ENCODE measurements at regions not wholly inside any gene's neighbourhood (a gene's known extent, or its start where the extent isn't known, plus 50 kb on each side); places are given as distances from the start of the nearest gene placed in this dataset.

- no peak for TF ChIP-seq CTCF (IDR thresholded peaks at IDR 0.05; ENCODE audit: low read depth, low read length, missing control alignments)
- in situ Hi-C loops (cut with HindIII; ENCODE audit: low sequenced_read_pairs), result loop anchor here (25.0 kb wide), 1 partner anchor 242 kb away; no protein-coding TSS in a partner anchor
- no peak overlapping the region for H3K4me3 ChIP-seq (ENCODE audit: low read depth, low read length)
- no peak for DNase-seq (ENCODE audit: low read depth)
Observed at GRCh38 chr21:17903929-17904639, 84.9 kb upstream of the C21orf91 start.

GRCh38 chr21:17903029-17903806, 84.1 kb upstream of the C21orf91 start:
- no peak for TF ChIP-seq CTCF (IDR thresholded peaks at IDR 0.05; ENCODE audit: low read depth, low read length, missing control alignments)
- H3K4me3 ChIP-seq (ENCODE audit: low read depth, low read length), result no peak overlapping the region
- DNase-seq (ENCODE audit: low read depth), result no peak
- in situ Hi-C loops (cut with HindIII; ENCODE audit: low sequenced_read_pairs), result loop anchor here (25.0 kb wide), 1 partner anchor 241 kb away; no protein-coding TSS in a partner anchor

- TF ChIP-seq CTCF (IDR thresholded peaks at IDR 0.05; ENCODE audit: low read depth, low read length, missing control alignments), result no peak
- no peak overlapping the region for H3K4me3 ChIP-seq (ENCODE audit: low read depth, low read length)
- no peak for DNase-seq (ENCODE audit: low read depth)
- in situ Hi-C loops (cut with HindIII; ENCODE audit: low sequenced_read_pairs), result loop anchor here (25.0 kb wide), 1 partner anchor 239 kb away; no protein-coding TSS in a partner anchor
Observed at GRCh38 chr21:17901458-17902079, 82.4 kb upstream of the C21orf91 start.

GRCh38 chr21:17900990-17901385, 81.8 kb upstream of the C21orf91 start:
- TF ChIP-seq CTCF (IDR thresholded peaks at IDR 0.05; ENCODE audit: low read depth, low read length, missing control alignments), result no peak
- H3K4me3 ChIP-seq (ENCODE audit: low read depth, low read length), result no peak overlapping the region
- DNase-seq (ENCODE audit: low read depth), result no peak
- in situ Hi-C loops (cut with HindIII; ENCODE audit: low sequenced_read_pairs), result loop anchor here (25.0 kb wide), 1 partner anchor 239 kb away; no protein-coding TSS in a partner anchor

- no peak for DNase-seq (ENCODE audit: low read depth)
- no peak for TF ChIP-seq CTCF (IDR thresholded peaks at IDR 0.05; ENCODE audit: low read depth, low read length, missing control alignments)
- no peak overlapping the region for H3K4me3 ChIP-seq (ENCODE audit: low read depth, low read length)
- in situ Hi-C loops (cut with HindIII; ENCODE audit: low sequenced_read_pairs), result loop anchor here (25.0 kb wide), 1 partner anchor 238 kb away; no protein-coding TSS in a partner anchor
Observed at GRCh38 chr21:17900281-17900989, 81.3 kb upstream of the C21orf91 start.

GRCh38 chr21:17889171-17889570, 70.0 kb upstream of the C21orf91 start:
- H3K4me3 ChIP-seq (ENCODE audit: low read depth, low read length), result no peak overlapping the region
- no peak for DNase-seq (ENCODE audit: low read depth)
- in situ Hi-C loops (cut with HindIII; ENCODE audit: low sequenced_read_pairs), result no loop called here
- no peak for TF ChIP-seq CTCF (IDR thresholded peaks at IDR 0.05; ENCODE audit: low read depth, low read length, missing control alignments)

Data from astrocyte of the cerebellum (primary cell).